Heart left ventricle (tissue), 16 donors: ENCODE measurements at regions not wholly inside any gene's neighbourhood (a gene's known extent, or its start where the extent isn't known, plus 50 kb on each side); places are given as distances from the start of the nearest gene placed in this dataset.

Experiments
- ATAC-seq, 4 donors: fragments of 200-7000 bp; cut with Tn5 transposase; one replicate each; pipeline ENCODE4 v1.9.1; 2020 to 2022; ENCODE audit warnings: moderate library complexity in 4 of 4, mild to moderate bottlenecking in 3 of 4, moderate number of reproducible peaks in 1 of 4
- DNase-seq, 5 donors: peaks; one replicate each; pipeline ENCODE4 v3.0.0-alpha.2; 2020
- H3K27ac ChIP-seq, 12 donors: fragments of 200-600 bp; sonication (generic) in 4 of 12; one replicate each; pipeline versions ENCODE4 v1.5.0 to v1.8.0; 2016 to 2022; ENCODE audit warnings: mild to moderate bottlenecking in 2 of 12
- H3K27me3 ChIP-seq, 9 donors: fragments of 200-600 bp; sonication (generic) in 2 of 9; one replicate each; pipeline versions ENCODE4 v1.5.1 to v1.8.0; 2016 to 2022; ENCODE audit warnings: mild to moderate bottlenecking in 3 of 9
- H3K36me3 ChIP-seq, 9 donors: fragments of 200-600 bp; sonication (generic) in 2 of 9; one replicate each; pipeline versions ENCODE4 v1.5.0 to v1.8.0; 2018 to 2022; ENCODE audit warnings: mild to moderate bottlenecking in 2 of 9
- H3K4me1 ChIP-seq, 12 donors: fragments of 200-600 bp; sonication (generic) in 4 of 12; one replicate each; pipeline versions ENCODE4 v1.5.0 to v1.8.0; 2016 to 2022; ENCODE audit warnings: mild to moderate bottlenecking in 3 of 12
- H3K4me3 ChIP-seq, 12 donors: fragments of 200-600 bp; sonication (generic) in 4 of 12; one replicate each; pipeline versions ENCODE4 v1.5.0 to v1.8.0; 2017 to 2022; ENCODE audit warnings: mild to moderate bottlenecking in 9 of 12, moderate library complexity in 4 of 12
- H3K9me3 ChIP-seq, 12 donors: fragments of 200-600 bp; sonication (generic) in 4 of 12; one replicate each; pipeline versions ENCODE4 v1.5.0 to v1.8.0; 2016 to 2022; ENCODE audit warnings: mild to moderate bottlenecking in 1 of 12
- CTCF ChIP-seq, 12 donors: fragments of 200-600 bp; sonication (generic) in 4 of 12; IDR thresholded peaks; one replicate each; pipeline versions ENCODE4 v1.5.0 to v1.8.0; 2018 to 2022; ENCODE audit warnings: antibody characterized with exemption in 12 of 12, mild to moderate bottlenecking in 5 of 12
- POLR2A ChIP-seq, 2 donors: fragments of 450-650 bp; IDR thresholded peaks; one replicate each; pipeline ENCODE4 v1.6.1; 2017; ENCODE audit warnings: antibody characterized with exemption in 2 of 2, mild to moderate bottlenecking in 2 of 2, moderate library complexity in 2 of 2
- WGBS, 4 donors: extraction: QIAGEN DNeasy Blood & Tissue Kit in 2 of 4; methylation state at CpG; one replicate each; pipeline versions ENCODE4 v1.1.5 to v1.1.7; 2013 to 2018; 5-methylcytosine and 5-hydroxymethylcytosine counted together
- intact Hi-C, 10 donors: fragments of 100-400 bp; cut with DNase I; formaldehyde crosslinking; loops; one replicate each; pipeline versions ENCODE4 v1.11.1 to v1.14.2; 2022
- donor health status: ischemic (EF 13 %, LVEDD 7.1; RV severe dilation, severe dysfunction).
- donor health status: healthy with polysubstance abuse.
- donor health status: DM: no; HTN: yes; CAD: no.
- donor health status: DM: no; HTN: no; CAD: no.
- donor health status: ischemic (EF 25% LVEDD 6.9; RV normal size, moderate dysfunction).
- donor health status: ischemic (EF 25% LVEDD 5.7; RV mildly dilated, moderate dysfunction).
- donor health status: healthy.
- donor health status: DM: yes; HTN: yes; CAD: no.
- donor health status: ischemic (EF 35%, LVEDD 5.7; RV mildly dilated, moderate dysfunction).
- donor health status: nonischemic (EF 11% LVEDD 7.7; RV severe dilation, severe dysfunction).
- donor health status: DM: yes; HTN: yes; CAD: no.
- donor health status: PGD.
- donor health status: ischemic (EF 29% LVEDD 5.4; RV normal size, mild dysfunction).
- donor health status: nonischemic (EF 23%, LVEDD 6.1; RV moderate dilation, normal function).

GRCh38 chr14:37988472-37988871, 219.2 kb upstream of the SSTR1 start:
- ATAC-seq: no peak
- H3K4me3 ChIP-seq: no peak overlapping the region
- WGBS, 4 donors: 92 to 96% (median 95%) methylated on average over 3 of the region's 3 CpGs
- H3K27ac ChIP-seq: no peak overlapping the region
- H3K27me3 ChIP-seq: no peaks in the 10 kb centered on the region
- no peak for TF ChIP-seq POLR2A (IDR thresholded peaks at IDR 0.05)
- TF ChIP-seq CTCF (IDR thresholded peaks at IDR 0.05): no peak
- H3K9me3 ChIP-seq: no peaks in the 10 kb centered on the region
- no peaks in the 10 kb centered on the region for H3K4me1 ChIP-seq
- H3K36me3 ChIP-seq: no peaks in the 10 kb centered on the region
- intact Hi-C loops: loop anchor here in 2 of 10 donors (5.0 to 10.0 kb wide), 2 partner anchors 196 to 879 kb away; no protein-coding TSS in a partner anchor
- no peak for DNase-seq

GRCh38 chr14:37991027-37991426, 216.7 kb upstream of the SSTR1 start:
- Histone ChIP-seq H3K27me3 (no peaks in the 10 kb centered on the region), H3K36me3 (no peaks in the 10 kb centered on the region), H3K27ac (no peak overlapping the region), H3K4me1 (no peaks in the 10 kb centered on the region), H3K4me3 (no peak overlapping the region), H3K9me3 (no peaks in the 10 kb centered on the region)
- intact Hi-C loops: no loop called here
- no peak for ATAC-seq
- WGBS, 4 donors: 34 to 38% (median 36%) methylated on average over 1 of the region's 1 CpG
- DNase-seq: no peak
- no peak for TF ChIP-seq POLR2A (IDR thresholded peaks at IDR 0.05)
- no peak for TF ChIP-seq CTCF (IDR thresholded peaks at IDR 0.05)

- intact Hi-C loops: no loop called here
- Histone ChIP-seq H3K36me3 (no peaks in the 10 kb centered on the region), H3K27me3 (no peaks in the 10 kb centered on the region), H3K27ac (no peak overlapping the region), H3K4me1 (no peaks in the 10 kb centered on the region), H3K9me3 (no peaks in the 10 kb centered on the region), H3K4me3 (no peak overlapping the region)
- no peak for DNase-seq
- no peak for ATAC-seq
- no peak for TF ChIP-seq POLR2A (IDR thresholded peaks at IDR 0.05)
- TF ChIP-seq CTCF (IDR thresholded peaks at IDR 0.05): no peak
Observed at GRCh38 chr14:37992499-37992898, 215.2 kb upstream of the SSTR1 start.

GRCh38 chr14:37994846-37995372, 212.8 kb upstream of the SSTR1 start:
- TF ChIP-seq CTCF (IDR thresholded peaks at IDR 0.05) (no peak), POLR2A (IDR thresholded peaks at IDR 0.05) (no peak)
- Histone ChIP-seq H3K4me1 (no peaks in the 10 kb centered on the region), H3K27ac (no peak overlapping the region), H3K36me3 (no peaks in the 10 kb centered on the region), H3K9me3 (no peaks in the 10 kb centered on the region), H3K4me3 (no peak overlapping the region), H3K27me3 (no peaks in the 10 kb centered on the region)
- intact Hi-C loops: no loop called here
- ATAC-seq: no peak
- 67 to 76% (median 72%) methylated on average over 4 of the region's 4 CpGs for WGBS, 4 donors
- no peak for DNase-seq
